ENCODE measurements at regions not wholly inside any gene's neighbourhood (a gene's known extent, or its start where the extent isn't known, plus 50 kb on each side); places are given as distances from the start of the nearest gene placed in this dataset.

DNA sequence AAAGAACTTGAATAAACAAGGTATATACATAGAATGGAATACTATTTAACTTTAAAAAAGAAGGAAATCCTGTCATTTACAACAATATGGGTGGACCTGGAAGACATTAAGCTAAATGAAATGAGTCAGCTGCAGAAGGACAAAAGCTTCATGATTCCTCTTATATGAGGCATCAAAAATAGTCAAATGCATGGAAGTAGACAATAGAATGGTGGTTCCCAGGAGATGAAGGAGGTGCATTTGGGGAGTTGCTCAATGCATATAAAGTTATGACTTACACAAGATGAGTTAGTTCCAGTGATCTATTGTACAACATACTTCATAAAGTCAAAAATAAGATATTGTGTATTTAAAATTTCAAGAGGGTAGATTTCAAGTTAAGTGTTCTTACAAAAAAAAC lies 426.1 kb upstream of the UBE2E3 start:
- no peak for TF ChIP-seq EZH2phosphoT487 (IDR thresholded peaks at IDR 0.05; ENCODE audit: low read length)
- TF ChIP-seq, protein P1, sequence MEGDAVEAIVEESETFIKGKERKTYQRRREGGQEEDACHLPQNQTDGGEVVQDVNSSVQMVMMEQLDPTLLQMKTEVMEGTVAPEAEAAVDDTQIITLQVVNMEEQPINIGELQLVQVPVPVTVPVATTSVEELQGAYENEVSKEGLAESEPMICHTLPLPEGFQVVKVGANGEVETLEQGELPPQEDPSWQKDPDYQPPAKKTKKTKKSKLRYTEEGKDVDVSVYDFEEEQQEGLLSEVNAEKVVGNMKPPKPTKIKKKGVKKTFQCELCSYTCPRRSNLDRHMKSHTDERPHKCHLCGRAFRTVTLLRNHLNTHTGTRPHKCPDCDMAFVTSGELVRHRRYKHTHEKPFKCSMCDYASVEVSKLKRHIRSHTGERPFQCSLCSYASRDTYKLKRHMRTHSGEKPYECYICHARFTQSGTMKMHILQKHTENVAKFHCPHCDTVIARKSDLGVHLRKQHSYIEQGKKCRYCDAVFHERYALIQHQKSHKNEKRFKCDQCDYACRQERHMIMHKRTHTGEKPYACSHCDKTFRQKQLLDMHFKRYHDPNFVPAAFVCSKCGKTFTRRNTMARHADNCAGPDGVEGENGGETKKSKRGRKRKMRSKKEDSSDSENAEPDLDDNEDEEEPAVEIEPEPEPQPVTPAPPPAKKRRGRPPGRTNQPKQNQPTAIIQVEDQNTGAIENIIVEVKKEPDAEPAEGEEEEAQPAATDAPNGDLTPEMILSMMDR (IDR thresholded peaks at IDR 0.05; ENCODE audit: low read length) = no peak
